ENCODE measurements at regions not wholly inside any gene's neighbourhood (a gene's known extent, or its start where the extent isn't known, plus 50 kb on each side); places are given as distances from the start of the nearest gene placed in this dataset.

- TF ChIP-seq POLR2AphosphoS5 (IDR thresholded peaks at IDR 0.05; ENCODE audit: low read depth, low read length) = no peak
- TF ChIP-seq SIN3A (IDR thresholded peaks at IDR 0.05; ENCODE audit: borderline replicate concordance, insufficient read depth, low read depth, low read length) = no peak
Observed at GRCh38 chr2:145080426-145080825, 560.5 kb upstream of the ZEB2 start.
